GM21619 (cell line): ENCODE measurements at regions not wholly inside any gene's neighbourhood (a gene's known extent, or its start where the extent isn't known, plus 50 kb on each side); places are given as distances from the start of the nearest gene placed in this dataset.
"Not testable (repeated sequence)": the region's sequence is repeated elsewhere in the genome, so short reads cannot be mapped to it uniquely, and the experiment has no call there.

Source experiments
- ATAC-seq: cut with Tn5 transposase; IDR thresholded peaks from one replicate; pipeline ENCODE4 v1.9.1; 2021; ENCODE audit not compliant: unreplicated experiment

- ATAC-seq, result no peak
These were observed 739.4 kb downstream of the MCTP2 start for GRCh38 chr15:94970802-94971201.

- no peak for ATAC-seq
These were observed 741.0 kb downstream of the MCTP2 start for GRCh38 chr15:94972314-94972713.

- no peak for ATAC-seq
These were observed 755.7 kb downstream of the MCTP2 start for GRCh38 chr15:94987085-94987484.

- ATAC-seq, result no peak
These were observed 760.4 kb downstream of the MCTP2 start for GRCh38 chr15:94991718-94992117.

- ATAC-seq, result no peak
These were observed 778.3 kb downstream of the MCTP2 start for GRCh38 chr15:95009635-95010034.

GRCh38 chr15:95013381-95013780 lies 782.0 kb downstream of the MCTP2 start:
- ATAC-seq, result no peak

GRCh38 chr15:95016511-95017229 lies 785.3 kb downstream of the MCTP2 start:
- no peak for ATAC-seq

GRCh38 chr15:95017666-95018328 lies 786.4 kb downstream of the MCTP2 start:
- no peak for ATAC-seq

GRCh38 chr15:95018888-95019545 lies 787.7 kb downstream of the MCTP2 start:
- peak; percentile 73 for ATAC-seq

- ATAC-seq, result no peak
These were observed 788.5 kb downstream of the MCTP2 start for GRCh38 chr15:95019907-95020306.

- no peak for ATAC-seq
These were observed 790.5 kb downstream of the MCTP2 start for GRCh38 chr15:95021816-95022215.

- no peak for ATAC-seq
These were observed 793.0 kb downstream of the MCTP2 start for GRCh38 chr15:95024351-95024750.

- no peak for ATAC-seq
These were observed 794.8 kb downstream of the MCTP2 start for GRCh38 chr15:95025924-95026728.

GRCh38 chr15:95027981-95028380 lies 796.6 kb downstream of the MCTP2 start:
- no peak for ATAC-seq

GRCh38 chr15:95032156-95032555 lies 800.8 kb downstream of the MCTP2 start:
- no peak for ATAC-seq

GRCh38 chr15:95035106-95035505 lies 803.7 kb downstream of the MCTP2 start:
- ATAC-seq, result no peak

GRCh38 chr15:95041297-95041696 lies 809.9 kb downstream of the MCTP2 start:
- no peak for ATAC-seq

- not testable (repeated sequence) for ATAC-seq
These were observed 812.0 kb downstream of the MCTP2 start for GRCh38 chr15:95043236-95043932.

- no peak for ATAC-seq
These were observed 812.6 kb downstream of the MCTP2 start for GRCh38 chr15:95043933-95044313.

GRCh38 chr15:95044745-95045417 lies 813.5 kb downstream of the MCTP2 start:
- no peak for ATAC-seq
